AML-193 (cell line): ENCODE measurements at regions not wholly inside any gene's neighbourhood (a gene's known extent, or its start where the extent isn't known, plus 50 kb on each side); places are given as distances from the start of the nearest gene placed in this dataset.

Experiments used
- DNase-seq, 2 experiments: peaks; one replicate each; lab custom pipeline; 2025; lab: John Stamatoyannopoulos, UW

- no peak for DNase-seq
Measured at GRCh38 chr11:69365558-69365957, 71.6 kb downstream of the MYEOV start.

- DNase-seq = no peak
Measured at GRCh38 chr11:69366591-69366990, 72.6 kb downstream of the MYEOV start.

GRCh38 chr11:69367211-69367964 is 73.4 kb downstream of the MYEOV start:
- no peak for DNase-seq

GRCh38 chr11:69368119-69368880 is 74.3 kb downstream of the MYEOV start:
- DNase-seq = no peak

GRCh38 chr11:69369210-69369825 is 75.4 kb downstream of the MYEOV start:
- no peak for DNase-seq

GRCh38 chr11:69369945-69370344 is 76.0 kb downstream of the MYEOV start:
- DNase-seq = no peak

- DNase-seq = no peak
Measured at GRCh38 chr11:69370984-69371709, 77.2 kb downstream of the MYEOV start.

- DNase-seq = no peak
Measured at GRCh38 chr11:69371731-69372588, 78.0 kb downstream of the MYEOV start.

GRCh38 chr11:69372589-69373250 is 78.8 kb downstream of the MYEOV start:
- no peak for DNase-seq

GRCh38 chr11:69373251-69373635 is 79.3 kb downstream of the MYEOV start:
- no peak for DNase-seq

GRCh38 chr11:69374110-69374945 is 80.4 kb downstream of the MYEOV start:
- no peak for DNase-seq

GRCh38 chr11:69374946-69375310 is 81.0 kb downstream of the MYEOV start:
- no peak for DNase-seq

GRCh38 chr11:69375316-69376154 is 81.6 kb downstream of the MYEOV start:
- no peak for DNase-seq

GRCh38 chr11:69376155-69377028 is 82.4 kb downstream of the MYEOV start:
- no peak for DNase-seq

GRCh38 chr11:69377029-69377952 is 83.3 kb downstream of the MYEOV start:
- no peak for DNase-seq

- no peak for DNase-seq
Measured at GRCh38 chr11:69377953-69378302, 84.0 kb downstream of the MYEOV start.
